ENCODE measurements at regions not wholly inside any gene's neighbourhood (a gene's known extent, or its start where the extent isn't known, plus 50 kb on each side); places are given as distances from the start of the nearest gene placed in this dataset.

GRCh38 chr13:74571811-74572210 lies 437.6 kb upstream of the KLF12 start:
- Histone ChIP-seq H3K27me3 (ENCODE audit: control insufficient read depth, insufficient read depth, low read length) (no peaks in the 10 kb centered on the region), H3K27ac (ENCODE audit: low read length) (no peak overlapping the region), H3K36me3 (ENCODE audit: control insufficient read depth, insufficient read depth, low read length) (no peaks in the 10 kb centered on the region), H3K9me3 (ENCODE audit: control insufficient read depth, insufficient read depth, low read depth, low read length) (no peaks in the 10 kb centered on the region), H3K4me1 (ENCODE audit: control insufficient read depth, insufficient read depth, low read length) (no peaks in the 10 kb centered on the region), H3K4me3 (ENCODE audit: low read depth in 2 of 2, low read length in 2 of 2) (no peak overlapping the region)
- no TSS peak for BruUV-seq (replicated peaks)
- TF ChIP-seq SIN3A (IDR thresholded peaks at IDR 0.05; ENCODE audit: borderline replicate concordance, insufficient read depth, low read depth, low read length) (no peak), CTCF (IDR thresholded peaks at IDR 0.05) (no peak), REST (IDR thresholded peaks at IDR 0.05; ENCODE audit: insufficient read depth in 1 of 2, low read depth in 2 of 2, low read length in 1 of 2) (no peak), TCF7L2 (IDR thresholded peaks at IDR 0.05; ENCODE audit: low read depth, low read length) (no peak), POLR2AphosphoS5 (IDR thresholded peaks at IDR 0.05; ENCODE audit: low read depth, low read length) (no peak)
- CTCF ChIA-PET = no interaction called here
- intact Hi-C loops (cut with micrococcal nuclease; ENCODE audit: unreplicated experiment) (no loop called here), in situ Hi-C loops (cut with HindIII; ENCODE audit: low pct_unique_long_range_greater_than_20kb, low sequenced_read_pairs) (no loop called here)
- POLR2A ChIA-PET = no interaction called here
- ATAC-seq (no peak), DNase-seq (ENCODE audit: low read depth, low spot score) (no peak)

GRCh38 chr13:74570834-74571233 lies 436.6 kb upstream of the KLF12 start:
- Histone ChIP-seq H3K4me1 (ENCODE audit: control insufficient read depth, insufficient read depth, low read length) (no peaks in the 10 kb centered on the region), H3K4me3 (ENCODE audit: low read depth in 2 of 2, low read length in 2 of 2) (no peak overlapping the region), H3K27ac (ENCODE audit: low read length) (no peak overlapping the region), H3K27me3 (ENCODE audit: control insufficient read depth, insufficient read depth, low read length) (no peaks in the 10 kb centered on the region), H3K9me3 (ENCODE audit: control insufficient read depth, insufficient read depth, low read depth, low read length) (no peaks in the 10 kb centered on the region), H3K36me3 (ENCODE audit: control insufficient read depth, insufficient read depth, low read length) (no peaks in the 10 kb centered on the region)
- POLR2A ChIA-PET = no interaction called here
- no peak for ATAC-seq
- no peak for DNase-seq (ENCODE audit: low read depth, low spot score)
- in situ Hi-C loops (cut with HindIII; ENCODE audit: low pct_unique_long_range_greater_than_20kb, low sequenced_read_pairs) = no loop called here
- intact Hi-C loops (cut with micrococcal nuclease; ENCODE audit: unreplicated experiment) = no loop called here
- CTCF ChIA-PET = no interaction called here
- TF ChIP-seq REST (IDR thresholded peaks at IDR 0.05; ENCODE audit: insufficient read depth in 1 of 2, low read depth in 2 of 2, low read length in 1 of 2) (no peak), TCF7L2 (IDR thresholded peaks at IDR 0.05; ENCODE audit: low read depth, low read length) (no peak), CTCF (IDR thresholded peaks at IDR 0.05) (no peak), POLR2AphosphoS5 (IDR thresholded peaks at IDR 0.05; ENCODE audit: low read depth, low read length) (no peak), SIN3A (IDR thresholded peaks at IDR 0.05; ENCODE audit: borderline replicate concordance, insufficient read depth, low read depth, low read length) (no peak)
- BruUV-seq (replicated peaks) = no TSS peak

All from Panc1 (cell line).